Muscle of leg (tissue), 3 donors: ENCODE measurements at regions not wholly inside any gene's neighbourhood (a gene's known extent, or its start where the extent isn't known, plus 50 kb on each side); places are given as distances from the start of the nearest gene placed in this dataset.

ENCODE experiments used
- DNase-seq: peaks from one replicate; pipeline ENCODE4 v3.0.0; 2013
- H3K27ac ChIP-seq: one replicate; pipeline ENCODE4 v1.5.1; 2013; ENCODE audit warnings: mild to moderate bottlenecking, low read length, control low read depth
- H3K27me3 ChIP-seq: one replicate; pipeline ENCODE4 v1.6.1; 2013; ENCODE audit warnings: low read length; ENCODE audit not compliant: control insufficient read depth, insufficient read depth
- H3K36me3 ChIP-seq: one replicate; pipeline ENCODE4 v1.6.1; 2013; ENCODE audit warnings: low read length; ENCODE audit not compliant: control insufficient read depth, insufficient read depth
- H3K4me1 ChIP-seq: one replicate; pipeline ENCODE4 v1.6.1; 2013; ENCODE audit warnings: low read length; ENCODE audit not compliant: control insufficient read depth, insufficient read depth
- H3K4me3 ChIP-seq: one replicate; pipeline ENCODE4 v1.5.1; 2013; ENCODE audit warnings: low read length, control low read depth
- H3K9me3 ChIP-seq: replicated peaks from 2 replicates; pipeline ENCODE4 v1.6.1; 2013; ENCODE audit warnings: low read depth, low read length; ENCODE audit not compliant: control insufficient read depth
- WGBS: methylation state at CpG from one replicate; pipeline ENCODE4 v1.1.5; 2013; ENCODE audit warnings: missing lambda C conversion rate; ENCODE audit not compliant: insufficient coverage; 5-methylcytosine and 5-hydroxymethylcytosine counted together

DNA sequence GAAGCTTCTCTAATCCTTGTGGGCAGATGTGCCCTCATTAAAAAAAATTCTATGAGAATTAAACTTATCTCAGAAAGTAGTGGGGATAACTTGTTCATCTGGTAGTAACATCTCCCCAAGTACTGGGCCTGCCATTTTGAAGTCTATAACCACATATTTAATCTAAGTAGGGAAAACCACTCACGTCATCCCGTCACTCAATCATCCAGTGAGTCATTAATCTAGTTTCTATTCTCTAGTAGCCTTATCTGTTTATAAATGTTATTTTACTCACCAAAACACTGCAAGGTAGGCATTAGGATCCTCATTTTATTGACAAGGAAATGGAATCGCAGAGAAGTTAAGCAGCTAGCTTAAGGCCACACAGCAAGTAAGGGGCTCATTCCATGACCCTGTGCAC lies 221.9 kb downstream of the ATG4C start:
- no peaks in the 10 kb centered on the region for H3K36me3 ChIP-seq
- no peak overlapping the region for H3K27ac ChIP-seq
- no peak for DNase-seq
- H3K27me3 ChIP-seq = no peaks in the 10 kb centered on the region
- no peak overlapping the region for H3K4me3 ChIP-seq
- WGBS = 100% methylated on average over 1 of the region's 3 CpGs
- no peaks in the 10 kb centered on the region for H3K4me1 ChIP-seq
- H3K9me3 ChIP-seq = no peaks in the 10 kb centered on the region

DNA sequence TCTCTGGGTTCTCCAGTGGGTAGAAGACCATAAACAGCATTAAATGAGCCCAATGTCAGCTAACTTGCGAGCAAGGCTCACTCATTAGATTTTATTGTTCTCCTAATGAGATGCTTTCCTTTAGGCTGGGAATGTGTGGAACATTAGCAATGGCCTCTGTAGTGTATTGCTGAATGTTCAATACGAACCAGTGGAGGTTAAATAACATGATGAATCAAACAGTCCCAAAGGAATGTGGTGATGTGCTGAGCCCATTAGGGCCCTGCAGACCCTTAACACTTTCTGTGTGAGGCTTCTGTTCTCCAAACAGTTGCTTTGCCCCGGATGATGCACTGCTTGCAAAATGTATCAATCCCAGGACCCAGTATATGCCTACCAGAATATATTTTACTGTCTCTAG lies 225.5 kb downstream of the ATG4C start:
- Histone ChIP-seq H3K27me3 (no peaks in the 10 kb centered on the region), H3K4me3 (no peak overlapping the region), H3K36me3 (no peaks in the 10 kb centered on the region), H3K4me1 (no peaks in the 10 kb centered on the region), H3K9me3 (no peaks in the 10 kb centered on the region), H3K27ac (no peak overlapping the region)
- DNase-seq = no peak
- 82% methylated on average over 2 of the region's 3 CpGs for WGBS

DNA sequence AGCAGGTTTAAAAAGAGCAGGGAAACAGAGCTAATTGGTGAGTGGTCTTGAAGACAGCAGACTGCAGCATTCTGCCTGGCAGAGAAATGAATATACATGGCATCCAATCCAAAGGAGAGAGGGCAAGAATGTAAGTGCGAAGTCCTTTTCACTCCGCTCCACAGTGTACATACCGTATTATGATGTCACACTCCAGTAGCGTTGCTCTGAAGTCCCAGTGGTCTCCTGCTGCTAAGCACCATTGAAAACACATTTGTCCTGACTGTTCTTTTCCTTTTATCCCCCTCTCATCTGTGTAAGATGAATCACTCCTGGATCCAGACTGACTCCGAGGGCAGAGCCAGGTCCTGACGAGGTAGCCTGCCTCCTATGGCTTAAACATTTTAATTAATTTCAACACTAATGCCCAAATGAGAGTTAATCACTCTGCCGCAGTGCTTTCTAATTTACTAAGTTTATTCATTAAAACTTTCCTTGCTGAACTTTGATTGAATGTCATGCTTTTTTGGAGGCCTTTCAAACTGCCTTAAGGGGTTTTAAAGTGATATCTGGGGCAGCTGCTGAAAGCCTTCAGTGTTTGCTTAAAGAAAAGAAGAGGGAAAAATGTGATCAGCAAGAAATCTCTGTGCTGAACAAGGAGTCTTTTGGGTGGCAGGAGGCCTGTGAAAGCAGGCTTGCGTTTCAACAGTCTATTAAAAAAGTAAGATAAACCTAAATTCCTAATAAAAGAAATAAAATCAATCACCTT lies 227.2 kb downstream of the ATG4C start:
- Histone ChIP-seq H3K4me1 (no peaks in the 10 kb centered on the region), H3K9me3 (no peaks in the 10 kb centered on the region), H3K36me3 (no peaks in the 10 kb centered on the region), H3K27ac (no peak overlapping the region), H3K4me3 (no peak overlapping the region), H3K27me3 (no peaks in the 10 kb centered on the region)
- WGBS = 29% methylated on average over 5 of the region's 8 CpGs
- DNase-seq = peak; percentile 40

DNA sequence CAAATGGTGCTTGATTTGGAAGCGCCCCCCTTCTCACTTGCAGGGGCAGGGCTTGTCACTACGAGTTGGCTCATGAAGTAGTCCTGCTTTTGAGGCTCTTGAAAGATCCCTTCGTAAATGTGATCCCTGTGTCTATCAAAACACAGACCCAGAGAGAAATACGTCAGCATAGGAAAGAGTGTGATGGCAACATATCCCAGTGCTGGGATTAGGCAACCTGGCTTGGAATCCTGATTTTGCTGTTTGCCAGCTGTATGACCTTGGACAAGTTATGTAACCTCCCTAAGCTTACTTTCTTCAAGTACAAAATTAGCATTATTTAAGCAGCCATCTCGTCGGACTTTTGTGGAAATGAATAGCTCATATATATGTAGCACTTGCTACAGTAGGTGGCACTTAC lies 228.4 kb downstream of the ATG4C start:
- Histone ChIP-seq H3K27ac (no peak overlapping the region), H3K27me3 (no peaks in the 10 kb centered on the region), H3K36me3 (no peaks in the 10 kb centered on the region), H3K4me3 (no peak overlapping the region), H3K9me3 (no peaks in the 10 kb centered on the region), H3K4me1 (no peaks in the 10 kb centered on the region)
- 47% methylated on average over 2 of the region's 6 CpGs for WGBS
- peak; percentile 9 for DNase-seq

DNA sequence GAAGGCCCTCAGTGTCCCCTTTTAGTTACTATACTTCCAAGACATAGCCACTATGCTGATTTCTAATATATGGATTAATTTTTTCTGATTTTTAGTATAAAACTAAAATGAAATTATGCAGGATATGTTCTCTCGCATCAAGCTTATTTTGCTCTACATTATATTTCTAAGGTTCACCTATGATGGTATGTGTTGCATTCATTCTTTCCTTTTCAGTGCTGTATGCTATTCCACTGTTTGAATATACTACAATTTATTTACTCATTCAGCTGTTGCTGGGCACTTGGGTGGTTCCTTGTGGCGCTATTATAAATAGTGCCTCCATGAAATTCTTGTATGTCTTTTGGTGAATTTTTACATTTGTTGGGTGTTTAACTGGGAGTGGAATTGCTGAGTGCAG lies 230.3 kb downstream of the ATG4C start:
- no peak overlapping the region for H3K4me3 ChIP-seq
- no peak for DNase-seq
- no peaks in the 10 kb centered on the region for H3K36me3 ChIP-seq
- no peak overlapping the region for H3K27ac ChIP-seq
- H3K27me3 ChIP-seq = no peaks in the 10 kb centered on the region
- H3K9me3 ChIP-seq = no peaks in the 10 kb centered on the region
- WGBS = 100% methylated on average over 1 of the region's 2 CpGs
- no peaks in the 10 kb centered on the region for H3K4me1 ChIP-seq

DNA sequence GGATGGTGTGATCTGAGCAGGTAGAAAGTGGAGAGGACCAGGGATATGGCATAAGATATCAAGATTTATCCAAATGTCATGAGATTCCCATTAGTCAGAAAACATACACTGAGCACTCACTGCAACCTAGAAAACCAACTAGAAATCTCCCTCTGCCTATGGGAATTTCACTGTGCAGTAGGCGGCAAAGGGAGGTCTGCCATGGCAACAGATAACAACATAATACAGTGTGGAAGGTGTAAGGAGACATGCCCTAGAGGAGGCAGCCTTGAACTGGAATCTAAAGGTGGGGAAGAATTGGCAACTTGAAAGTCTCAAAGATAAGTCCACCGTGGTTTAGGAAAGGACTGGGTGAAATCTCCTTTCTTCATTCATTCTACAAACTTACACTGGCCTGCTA lies 238.4 kb downstream of the ATG4C start:
- WGBS = no CpG with 5 or more reads among the region's 2 CpGs
- Histone ChIP-seq H3K4me1 (no peaks in the 10 kb centered on the region), H3K27ac (no peak overlapping the region), H3K4me3 (no peak overlapping the region), H3K9me3 (no peaks in the 10 kb centered on the region), H3K27me3 (no peaks in the 10 kb centered on the region), H3K36me3 (no peaks in the 10 kb centered on the region)
- DNase-seq = no peak

DNA sequence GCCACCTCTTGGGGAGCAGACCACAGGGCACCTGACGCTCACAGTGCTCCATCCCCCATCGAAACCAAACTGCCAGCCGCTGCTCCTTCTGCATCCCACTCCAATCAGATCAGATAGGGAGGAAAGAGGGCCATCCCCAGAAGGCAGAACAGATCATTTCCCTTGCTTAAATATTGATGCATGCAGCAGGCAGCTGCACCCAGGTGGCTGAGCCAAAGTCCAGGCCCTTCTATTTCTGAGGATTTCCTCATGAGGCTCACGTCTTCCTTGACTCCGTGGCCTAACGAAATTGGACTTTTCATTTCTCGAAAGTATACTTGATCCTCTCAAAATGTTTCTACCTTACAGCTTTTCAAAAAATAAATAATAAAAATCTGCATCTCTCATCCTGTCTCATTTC lies 239.2 kb downstream of the ATG4C start:
- 51% methylated on average over 3 of the region's 7 CpGs for WGBS
- H3K4me3 ChIP-seq = no peak overlapping the region
- H3K36me3 ChIP-seq = no peaks in the 10 kb centered on the region
- H3K27ac ChIP-seq = no peak overlapping the region
- H3K27me3 ChIP-seq = no peaks in the 10 kb centered on the region
- no peaks in the 10 kb centered on the region for H3K4me1 ChIP-seq
- H3K9me3 ChIP-seq = no peaks in the 10 kb centered on the region
- no peak for DNase-seq

DNA sequence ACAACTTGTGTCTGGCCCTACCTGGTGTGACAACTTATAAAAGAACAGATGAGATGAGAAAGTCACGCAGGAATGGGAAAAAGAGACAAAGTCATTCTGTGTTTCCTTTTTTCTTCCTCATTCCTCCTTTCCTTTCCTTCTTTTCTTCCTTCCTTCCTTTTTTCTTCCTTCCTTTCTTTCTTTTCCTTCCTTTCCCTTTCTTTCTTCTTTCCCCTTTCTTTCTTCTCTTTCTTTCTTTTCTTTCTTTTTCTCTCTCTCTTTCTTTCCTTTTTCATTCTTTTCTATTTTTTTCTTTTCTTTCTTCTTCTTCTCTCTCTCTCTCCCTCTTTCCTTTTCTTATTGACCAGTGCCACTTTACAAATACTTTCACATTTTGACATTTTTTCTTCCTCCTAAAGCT lies 239.7 kb downstream of the ATG4C start:
- no CpG with 5 or more reads among the region's 1 CpG for WGBS
- Histone ChIP-seq H3K27ac (no peak overlapping the region), H3K27me3 (no peaks in the 10 kb centered on the region), H3K4me1 (no peaks in the 10 kb centered on the region), H3K9me3 (no peaks in the 10 kb centered on the region), H3K4me3 (no peak overlapping the region), H3K36me3 (no peaks in the 10 kb centered on the region)
- DNase-seq = no peak

DNA sequence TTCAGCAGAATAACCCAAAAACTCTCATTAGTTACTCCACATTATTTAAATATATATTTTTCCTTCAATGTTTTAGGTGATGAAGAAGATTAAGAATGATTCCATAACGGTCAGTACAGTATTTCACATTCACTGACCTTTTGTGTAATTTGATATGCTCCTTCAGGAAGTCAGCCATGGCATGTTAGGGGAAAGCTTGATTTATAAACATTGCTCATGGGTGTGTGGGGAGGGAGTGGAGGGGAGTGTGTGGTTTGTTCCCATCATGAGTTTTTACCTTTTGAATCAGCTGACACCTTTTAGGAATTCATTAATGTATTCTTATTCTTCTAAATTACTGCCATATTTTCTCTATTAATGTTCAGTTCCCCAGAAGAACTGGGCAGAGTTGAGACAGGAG lies 240.2 kb downstream of the ATG4C start:
- Histone ChIP-seq H3K27ac (no peak overlapping the region), H3K36me3 (no peaks in the 10 kb centered on the region), H3K4me1 (no peaks in the 10 kb centered on the region), H3K27me3 (peaks cover 2% of the 10 kb centered on the region), H3K4me3 (no peak overlapping the region), H3K9me3 (no peaks in the 10 kb centered on the region)
- no CpG with 5 or more reads among the region's 1 CpG for WGBS
- DNase-seq = no peak

DNA sequence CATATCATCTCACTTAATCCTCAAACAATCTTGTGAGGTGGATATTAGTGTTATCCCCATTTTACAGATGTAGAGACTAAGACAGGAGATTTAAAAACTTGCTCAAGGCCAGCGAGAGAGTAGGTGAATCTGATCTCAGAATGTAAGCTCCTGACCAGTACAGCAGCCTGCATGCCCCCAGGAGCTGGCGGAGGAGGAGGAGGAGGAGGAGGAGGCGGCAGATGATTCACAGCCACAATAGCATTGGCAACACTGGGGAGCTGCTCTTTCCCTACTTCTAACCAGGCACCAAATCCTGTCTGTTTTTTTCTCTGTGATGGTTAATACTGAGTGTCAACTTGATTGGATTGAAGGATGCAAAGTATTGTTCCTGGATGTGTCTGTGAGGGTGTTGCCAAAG lies 243.2 kb downstream of the ATG4C start:
- Histone ChIP-seq H3K9me3 (no peaks in the 10 kb centered on the region), H3K27me3 (peaks cover 2% of the 10 kb centered on the region), H3K4me3 (no peak overlapping the region), H3K4me1 (no peaks in the 10 kb centered on the region), H3K27ac (no peak overlapping the region), H3K36me3 (no peaks in the 10 kb centered on the region)
- WGBS = no CpG with 5 or more reads among the region's 3 CpGs
- DNase-seq = no peak

DNA sequence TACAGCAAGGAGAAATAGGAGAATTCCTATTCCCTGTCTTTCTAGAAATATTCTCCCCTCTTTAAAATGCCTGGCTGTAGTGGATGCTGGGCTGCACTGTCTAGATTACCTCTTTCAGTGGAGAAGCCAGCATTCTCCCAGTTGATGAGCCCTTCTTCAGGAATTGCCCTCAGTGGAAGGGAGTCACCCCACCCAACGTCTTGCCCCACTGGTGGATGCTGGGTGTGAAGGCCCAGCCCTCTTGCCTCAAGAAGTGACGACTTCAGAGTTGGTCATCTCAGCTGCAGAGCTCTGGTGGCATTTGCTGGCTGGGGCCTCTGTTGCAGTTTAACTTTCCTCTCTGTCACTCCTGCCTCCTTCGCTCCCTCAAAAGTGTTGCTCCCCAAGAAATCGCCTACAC lies 248.2 kb downstream of the ATG4C start:
- peaks cover 2% of the 10 kb centered on the region for H3K27me3 ChIP-seq
- 79% methylated on average over 2 of the region's 4 CpGs for WGBS
- H3K4me3 ChIP-seq = no peak overlapping the region
- no peak for DNase-seq
- H3K9me3 ChIP-seq = no peaks in the 10 kb centered on the region
- H3K4me1 ChIP-seq = no peaks in the 10 kb centered on the region
- H3K27ac ChIP-seq = no peak overlapping the region
- no peaks in the 10 kb centered on the region for H3K36me3 ChIP-seq
